ENCODE measurements at regions not wholly inside any gene's neighbourhood (a gene's known extent, or its start where the extent isn't known, plus 50 kb on each side); places are given as distances from the start of the nearest gene placed in this dataset.

- Histone ChIP-seq H2BK15ac (ENCODE audit: low read length) (no peak overlapping the region), H2BK120ac (ENCODE audit: low read depth, low read length) (no peak overlapping the region), H3K27me3 (ENCODE audit: control insufficient read depth in 3 of 3, insufficient read depth in 3 of 3, low read depth in 1 of 3, low read length in 3 of 3) (no peaks in the 10 kb centered on the region), H3K79me1 (ENCODE audit: low read depth, low read length) (no peaks in the 10 kb centered on the region), H3K4ac (ENCODE audit: low read length) (no peak overlapping the region), H4K91ac (ENCODE audit: low read depth, low read length, poor library complexity) (no peak overlapping the region), H4K8ac (ENCODE audit: low read depth, low read length) (no peak overlapping the region), H3K14ac (ENCODE audit: low read length) (no peak overlapping the region), H3K27ac (replicated peaks; ENCODE audit: low read length) (no peak overlapping the region), H3K23ac (ENCODE audit: low read depth, low read length, poor library complexity) (no peak overlapping the region), H3K18ac (ENCODE audit: low read length) (no peak overlapping the region), H2BK5ac (ENCODE audit: low read length) (no peak overlapping the region), H2AK5ac (ENCODE audit: low read depth, low read length) (no peak overlapping the region), H3K9ac (ENCODE audit: low read depth, low read length, poor library complexity) (no peak overlapping the region), H3K4me2 (ENCODE audit: insufficient read depth, low read length, poor library complexity, severe bottlenecking) (no peak overlapping the region), H2AFZ (ENCODE audit: low read length) (no peak overlapping the region), H3K36me3 (replicated peaks in 1 of 2; ENCODE audit: control insufficient read depth in 2 of 2, insufficient read depth in 2 of 2, low read length in 2 of 2) (no peaks in the 10 kb centered on the region), H3K4me3 (ENCODE audit: low read length in 2 of 2) (no peak overlapping the region), H3K9me3 (replicated peaks in 1 of 2; ENCODE audit: control insufficient read depth in 2 of 2, insufficient read depth in 1 of 2, low read depth in 1 of 2, low read length in 2 of 2) (no peaks in the 10 kb centered on the region), H3K4me1 (ENCODE audit: control insufficient read depth in 2 of 2, insufficient read depth in 1 of 2, low read depth in 1 of 2, low read length in 2 of 2) (no peaks in the 10 kb centered on the region), H2BK12ac (ENCODE audit: low read length) (no peak overlapping the region)
- WGBS, 2 donors (ENCODE audit: extremely low coverage in 2 of 2, insufficient read length in 2 of 2, insufficient replicate concordance in 1 of 2), result no CpG with 5 or more reads among the region's 3 CpGs
- no peak for DNase-seq (ENCODE audit: low spot score)
Measured at GRCh38 chr11:110897035-110897434, 184.8 kb upstream of the ARHGAP20 start.

GRCh38 chr11:110896358-110896757, 184.1 kb upstream of the ARHGAP20 start:
- Histone ChIP-seq H3K14ac (ENCODE audit: low read length) (no peak overlapping the region), H2AFZ (ENCODE audit: low read length) (no peak overlapping the region), H2BK12ac (ENCODE audit: low read length) (no peak overlapping the region), H4K91ac (ENCODE audit: low read depth, low read length, poor library complexity) (no peak overlapping the region), H3K4me1 (ENCODE audit: control insufficient read depth in 2 of 2, insufficient read depth in 1 of 2, low read depth in 1 of 2, low read length in 2 of 2) (no peaks in the 10 kb centered on the region), H3K27me3 (ENCODE audit: control insufficient read depth in 3 of 3, insufficient read depth in 3 of 3, low read depth in 1 of 3, low read length in 3 of 3) (no peaks in the 10 kb centered on the region), H2BK5ac (ENCODE audit: low read length) (no peak overlapping the region), H3K9me3 (replicated peaks in 1 of 2; ENCODE audit: control insufficient read depth in 2 of 2, insufficient read depth in 1 of 2, low read depth in 1 of 2, low read length in 2 of 2) (no peaks in the 10 kb centered on the region), H3K4ac (ENCODE audit: low read length) (no peak overlapping the region), H3K18ac (ENCODE audit: low read length) (no peak overlapping the region), H3K27ac (replicated peaks; ENCODE audit: low read length) (no peak overlapping the region), H2AK5ac (ENCODE audit: low read depth, low read length) (no peak overlapping the region), H3K9ac (ENCODE audit: low read depth, low read length, poor library complexity) (no peak overlapping the region), H3K79me1 (ENCODE audit: low read depth, low read length) (no peaks in the 10 kb centered on the region), H2BK15ac (ENCODE audit: low read length) (no peak overlapping the region), H3K4me3 (ENCODE audit: low read length in 2 of 2) (no peak overlapping the region), H2BK120ac (ENCODE audit: low read depth, low read length) (no peak overlapping the region), H3K23ac (ENCODE audit: low read depth, low read length, poor library complexity) (no peak overlapping the region), H3K4me2 (ENCODE audit: insufficient read depth, low read length, poor library complexity, severe bottlenecking) (no peak overlapping the region), H3K36me3 (replicated peaks in 1 of 2; ENCODE audit: control insufficient read depth in 2 of 2, insufficient read depth in 2 of 2, low read length in 2 of 2) (no peaks in the 10 kb centered on the region), H4K8ac (ENCODE audit: low read depth, low read length) (no peak overlapping the region)
- DNase-seq (ENCODE audit: low spot score), result no peak
- no CpG with 5 or more reads among the region's 1 CpG for WGBS, 2 donors (ENCODE audit: extremely low coverage in 2 of 2, insufficient read length in 2 of 2, insufficient replicate concordance in 1 of 2)

- H3K27me3 ChIP-seq (ENCODE audit: control insufficient read depth in 3 of 3, insufficient read depth in 3 of 3, low read depth in 1 of 3, low read length in 3 of 3), result no peaks in the 10 kb centered on the region
- no peaks in the 10 kb centered on the region for H3K36me3 ChIP-seq (replicated peaks in 1 of 2; ENCODE audit: control insufficient read depth in 2 of 2, insufficient read depth in 2 of 2, low read length in 2 of 2)
- no peak overlapping the region for H4K8ac ChIP-seq (ENCODE audit: low read depth, low read length)
- no peak overlapping the region for H2BK120ac ChIP-seq (ENCODE audit: low read depth, low read length)
- no peak overlapping the region for H3K4ac ChIP-seq (ENCODE audit: low read length)
- no peak overlapping the region for H3K14ac ChIP-seq (ENCODE audit: low read length)
- peak overlapping the region; percentile 36 for H3K18ac ChIP-seq (ENCODE audit: low read length)
- H3K4me1 ChIP-seq (ENCODE audit: control insufficient read depth in 2 of 2, insufficient read depth in 1 of 2, low read depth in 1 of 2, low read length in 2 of 2), result no peaks in the 10 kb centered on the region
- H3K9me3 ChIP-seq (replicated peaks in 1 of 2; ENCODE audit: control insufficient read depth in 2 of 2, insufficient read depth in 1 of 2, low read depth in 1 of 2, low read length in 2 of 2), result no peaks in the 10 kb centered on the region
- no peak overlapping the region for H2AK5ac ChIP-seq (ENCODE audit: low read depth, low read length)
- no peak overlapping the region for H2AFZ ChIP-seq (ENCODE audit: low read length)
- no peak overlapping the region for H3K4me3 ChIP-seq (ENCODE audit: low read length in 2 of 2)
- no CpG with 5 or more reads among the region's 4 CpGs for WGBS, 2 donors (ENCODE audit: extremely low coverage in 2 of 2, insufficient read length in 2 of 2, insufficient replicate concordance in 1 of 2)
- H3K23ac ChIP-seq (ENCODE audit: low read depth, low read length, poor library complexity), result no peak overlapping the region
- H3K27ac ChIP-seq (replicated peaks; ENCODE audit: low read length), result no peak overlapping the region
- no peak overlapping the region for H3K4me2 ChIP-seq (ENCODE audit: insufficient read depth, low read length, poor library complexity, severe bottlenecking)
- no peak overlapping the region for H3K9ac ChIP-seq (ENCODE audit: low read depth, low read length, poor library complexity)
- H2BK5ac ChIP-seq (ENCODE audit: low read length), result no peak overlapping the region
- no peaks in the 10 kb centered on the region for H3K79me1 ChIP-seq (ENCODE audit: low read depth, low read length)
- no peak overlapping the region for H4K91ac ChIP-seq (ENCODE audit: low read depth, low read length, poor library complexity)
- H2BK12ac ChIP-seq (ENCODE audit: low read length), result no peak overlapping the region
- H2BK15ac ChIP-seq (ENCODE audit: low read length), result no peak overlapping the region
- no peak for DNase-seq (ENCODE audit: low spot score)
Measured at GRCh38 chr11:110894224-110894623, 182.0 kb upstream of the ARHGAP20 start.

GRCh38 chr11:110892741-110893285, 180.6 kb upstream of the ARHGAP20 start:
- no peak overlapping the region for H4K91ac ChIP-seq (ENCODE audit: low read depth, low read length, poor library complexity)
- H2BK120ac ChIP-seq (ENCODE audit: low read depth, low read length), result no peak overlapping the region
- H3K27me3 ChIP-seq (ENCODE audit: control insufficient read depth in 3 of 3, insufficient read depth in 3 of 3, low read depth in 1 of 3, low read length in 3 of 3), result no peaks in the 10 kb centered on the region
- H3K4me1 ChIP-seq (ENCODE audit: control insufficient read depth in 2 of 2, insufficient read depth in 1 of 2, low read depth in 1 of 2, low read length in 2 of 2), result no peaks in the 10 kb centered on the region
- H3K23ac ChIP-seq (ENCODE audit: low read depth, low read length, poor library complexity), result no peak overlapping the region
- no peak for DNase-seq (ENCODE audit: low spot score)
- no peak overlapping the region for H2BK5ac ChIP-seq (ENCODE audit: low read length)
- H3K14ac ChIP-seq (ENCODE audit: low read length), result no peak overlapping the region
- no CpG with 5 or more reads among the region's 4 CpGs for WGBS, 2 donors (ENCODE audit: extremely low coverage in 2 of 2, insufficient read length in 2 of 2, insufficient replicate concordance in 1 of 2)
- no peak overlapping the region for H3K27ac ChIP-seq (replicated peaks; ENCODE audit: low read length)
- no peaks in the 10 kb centered on the region for H3K36me3 ChIP-seq (replicated peaks in 1 of 2; ENCODE audit: control insufficient read depth in 2 of 2, insufficient read depth in 2 of 2, low read length in 2 of 2)
- H3K4me3 ChIP-seq (ENCODE audit: low read length in 2 of 2), result no peak overlapping the region
- no peaks in the 10 kb centered on the region for H3K9me3 ChIP-seq (replicated peaks in 1 of 2; ENCODE audit: control insufficient read depth in 2 of 2, insufficient read depth in 1 of 2, low read depth in 1 of 2, low read length in 2 of 2)
- no peak overlapping the region for H2BK12ac ChIP-seq (ENCODE audit: low read length)
- H3K79me1 ChIP-seq (ENCODE audit: low read depth, low read length), result no peaks in the 10 kb centered on the region
- H2AK5ac ChIP-seq (ENCODE audit: low read depth, low read length), result no peak overlapping the region
- no peak overlapping the region for H3K4ac ChIP-seq (ENCODE audit: low read length)
- H3K4me2 ChIP-seq (ENCODE audit: insufficient read depth, low read length, poor library complexity, severe bottlenecking), result no peak overlapping the region
- no peak overlapping the region for H2AFZ ChIP-seq (ENCODE audit: low read length)
- H3K9ac ChIP-seq (ENCODE audit: low read depth, low read length, poor library complexity), result no peak overlapping the region
- no peak overlapping the region for H3K18ac ChIP-seq (ENCODE audit: low read length)
- H2BK15ac ChIP-seq (ENCODE audit: low read length), result no peak overlapping the region
- no peak overlapping the region for H4K8ac ChIP-seq (ENCODE audit: low read depth, low read length)

Data from neuronal stem cell (in vitro differentiated cells).